ENCODE measurements at regions not wholly inside any gene's neighbourhood (a gene's known extent, or its start where the extent isn't known, plus 50 kb on each side); places are given as distances from the start of the nearest gene placed in this dataset.

DNA sequence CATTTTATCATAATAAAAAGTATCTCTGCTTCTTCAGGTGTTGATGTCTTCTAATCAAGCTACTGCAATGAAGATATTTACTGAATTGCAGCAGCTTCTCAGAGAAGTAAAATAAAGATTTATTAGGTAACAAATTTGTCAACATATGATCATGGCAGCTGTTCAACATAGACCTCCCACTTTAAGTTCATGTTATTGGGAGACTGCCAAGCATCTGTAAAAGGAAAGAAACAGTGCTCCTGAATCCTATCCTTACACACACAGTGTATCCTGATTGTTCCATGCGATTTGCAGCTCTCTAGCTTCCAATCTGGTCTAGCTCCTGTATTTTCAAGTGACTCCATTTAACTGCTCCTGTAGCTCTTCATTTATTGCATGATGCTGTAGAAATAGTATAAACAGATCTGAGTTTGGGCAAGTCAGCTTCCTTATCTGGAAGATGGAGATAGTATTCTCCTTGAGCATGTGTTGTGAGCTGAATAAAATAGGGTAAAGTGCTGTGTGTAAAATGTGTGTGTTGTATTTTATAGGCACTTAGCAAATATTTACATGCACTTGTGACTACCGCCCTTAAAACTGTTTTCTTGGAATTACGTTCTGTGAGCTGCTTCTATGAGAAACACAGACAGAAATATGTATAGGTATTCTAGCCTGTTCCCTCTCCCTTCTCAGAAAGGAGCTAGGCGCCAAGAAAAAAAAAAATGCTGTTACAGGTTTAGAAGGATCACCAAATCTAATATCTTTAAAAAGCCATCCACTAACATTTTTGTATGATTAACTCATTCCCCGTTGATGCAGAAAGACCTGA, 290.6 kb downstream of the JRKL start:
- Histone ChIP-seq H3K4me1 (ENCODE audit: control insufficient read depth in 1 of 2, insufficient read depth in 2 of 2, low read depth in 1 of 2, low read length in 1 of 2) (peaks cover 0 to 8% of the 10 kb centered on the region in 2 experiments; a peak in 1 of 4 replicates), H3K27me3 (ENCODE audit: insufficient read depth) (no peaks in the 10 kb centered on the region), H3K9ac (no peak overlapping the region), H3K27ac (ENCODE audit: low read depth in 2 of 2, low read length in 1 of 2) (no peak overlapping the region), H3F3A (replicated peaks; ENCODE audit: insufficient read depth) (no peaks in the 10 kb centered on the region), H2AFZ (ENCODE audit: low read depth) (no peak overlapping the region), H3K9me3 (no peaks in the 10 kb centered on the region), H3K36me3 (replicated peaks in 1 of 2; ENCODE audit: control insufficient read depth in 1 of 2, insufficient read depth in 2 of 2, low read length in 1 of 2) (no peaks in the 10 kb centered on the region), H3K79me2 (ENCODE audit: insufficient read depth) (no peaks in the 10 kb centered on the region), H3K4me3 (ENCODE audit: low read depth in 2 of 2, low read length in 1 of 2) (no peak overlapping the region), H3K4me2 (no peak overlapping the region), H3K9me2 (no peaks in the 10 kb centered on the region), H4K20me1 (ENCODE audit: insufficient read depth) (no peaks in the 10 kb centered on the region)
- ChIA-PET POLR2A (interaction anchor here (1.4 kb wide), 1 partner anchor 14 kb away, joined by 4 read pairs; no protein-coding TSS in a partner anchor), CTCF (interaction anchor here (1.2 kb wide), 1 partner anchor 217 kb away, joined by 3 read pairs; no protein-coding TSS in a partner anchor)
- TF ChIP-seq, protein P1, sequence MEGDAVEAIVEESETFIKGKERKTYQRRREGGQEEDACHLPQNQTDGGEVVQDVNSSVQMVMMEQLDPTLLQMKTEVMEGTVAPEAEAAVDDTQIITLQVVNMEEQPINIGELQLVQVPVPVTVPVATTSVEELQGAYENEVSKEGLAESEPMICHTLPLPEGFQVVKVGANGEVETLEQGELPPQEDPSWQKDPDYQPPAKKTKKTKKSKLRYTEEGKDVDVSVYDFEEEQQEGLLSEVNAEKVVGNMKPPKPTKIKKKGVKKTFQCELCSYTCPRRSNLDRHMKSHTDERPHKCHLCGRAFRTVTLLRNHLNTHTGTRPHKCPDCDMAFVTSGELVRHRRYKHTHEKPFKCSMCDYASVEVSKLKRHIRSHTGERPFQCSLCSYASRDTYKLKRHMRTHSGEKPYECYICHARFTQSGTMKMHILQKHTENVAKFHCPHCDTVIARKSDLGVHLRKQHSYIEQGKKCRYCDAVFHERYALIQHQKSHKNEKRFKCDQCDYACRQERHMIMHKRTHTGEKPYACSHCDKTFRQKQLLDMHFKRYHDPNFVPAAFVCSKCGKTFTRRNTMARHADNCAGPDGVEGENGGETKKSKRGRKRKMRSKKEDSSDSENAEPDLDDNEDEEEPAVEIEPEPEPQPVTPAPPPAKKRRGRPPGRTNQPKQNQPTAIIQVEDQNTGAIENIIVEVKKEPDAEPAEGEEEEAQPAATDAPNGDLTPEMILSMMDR (IDR thresholded peaks at IDR 0.05): no peak
- TF ChIP-seq POLR2AphosphoS5 (IDR thresholded peaks at IDR 0.05; ENCODE audit: low read depth, low read length): no peak
- no peak for TF ChIP-seq ELF1 (IDR thresholded peaks at IDR 0.05)
- peak; percentile 4 for DNase-seq
- WGBS (ENCODE audit: low lambda C conversion rate): 32% methylated on average over 5 of the region's 5 CpGs

GRCh38 chr11:96681019-96681716, 291.4 kb downstream of the JRKL start:
- no peaks in the 10 kb centered on the region for H4K20me1 ChIP-seq (ENCODE audit: insufficient read depth)
- ChIA-PET CTCF (interaction anchor here (0.8 to 1.2 kb wide), 2 partner anchors 10 to 218 kb away, joined by 3 read pairs; no protein-coding TSS in a partner anchor), POLR2A (interaction anchor here (1.4 kb wide), 1 partner anchor 13 kb away, joined by 4 read pairs; no protein-coding TSS in a partner anchor)
- no peak overlapping the region for H3K9ac ChIP-seq
- H3K36me3 ChIP-seq (replicated peaks in 1 of 2; ENCODE audit: control insufficient read depth in 1 of 2, insufficient read depth in 2 of 2, low read length in 1 of 2): no peaks in the 10 kb centered on the region
- H3K27ac ChIP-seq (ENCODE audit: low read depth in 2 of 2, low read length in 1 of 2): no peak overlapping the region
- H3K4me1 ChIP-seq (ENCODE audit: control insufficient read depth in 1 of 2, insufficient read depth in 2 of 2, low read depth in 1 of 2, low read length in 1 of 2): peaks cover 0 to 8% of the 10 kb centered on the region in 2 experiments; a peak in 1 of 4 replicates
- H3K9me3 ChIP-seq: no peaks in the 10 kb centered on the region
- no peaks in the 10 kb centered on the region for H3K27me3 ChIP-seq (ENCODE audit: insufficient read depth)
- H3K79me2 ChIP-seq (ENCODE audit: insufficient read depth): no peaks in the 10 kb centered on the region
- H3K9me2 ChIP-seq: no peaks in the 10 kb centered on the region
- H3K4me2 ChIP-seq: no peak overlapping the region
- no peaks in the 10 kb centered on the region for H3F3A ChIP-seq (replicated peaks; ENCODE audit: insufficient read depth)
- no peak overlapping the region for H2AFZ ChIP-seq (ENCODE audit: low read depth)
- DNase-seq: no peak
- 1% methylated on average over 5 of the region's 5 CpGs for WGBS (ENCODE audit: low lambda C conversion rate)
- H3K4me3 ChIP-seq (ENCODE audit: low read depth in 2 of 2, low read length in 1 of 2): no peak overlapping the region
- TF ChIP-seq MXI1 (IDR thresholded peaks at IDR 0.05; ENCODE audit: low read depth, low read length) (no peak), EP300 (IDR thresholded peaks at IDR 0.05; ENCODE audit: borderline replicate concordance in 1 of 2, low read depth in 1 of 2, low read length in 1 of 2) (peak in 1 of 2 experiments; percentile 23; a peak in 1 of 4 replicates), GATA2 (CRISPR knock-in tag; IDR thresholded peaks at IDR 0.05) (no peak), NRF1 (IDR thresholded peaks at IDR 0.05; ENCODE audit: low read depth, low read length) (no peak)

Measured in SK-N-SH (cell line).